ENCODE measurements at regions not wholly inside any gene's neighbourhood (a gene's known extent, or its start where the extent isn't known, plus 50 kb on each side); places are given as distances from the start of the nearest gene placed in this dataset.
"Not testable (repeated sequence)": the region's sequence is repeated elsewhere in the genome, so short reads cannot be mapped to it uniquely, and the experiment has no call there.

DNA sequence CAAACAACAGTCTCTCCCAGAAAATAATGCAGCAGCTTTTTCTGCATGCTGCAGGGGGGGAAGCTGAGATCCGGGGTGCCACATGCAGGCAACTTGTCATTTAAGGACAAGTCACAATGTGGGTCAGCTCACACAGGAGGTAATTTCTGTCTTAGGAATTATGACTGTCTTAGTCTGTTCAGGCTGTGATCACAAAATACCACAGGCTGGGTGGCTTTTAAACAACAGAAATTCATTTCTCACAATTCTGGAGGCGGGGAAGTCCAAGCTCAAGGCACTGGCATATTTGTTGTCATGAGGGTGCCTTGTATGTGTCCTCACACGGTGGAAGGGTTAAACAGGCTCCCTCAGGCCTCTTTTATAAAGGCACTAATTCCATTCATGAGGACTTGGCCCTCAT, 127.7 kb downstream of the DIRAS2 start:
- no peak for DNase-seq

DNA sequence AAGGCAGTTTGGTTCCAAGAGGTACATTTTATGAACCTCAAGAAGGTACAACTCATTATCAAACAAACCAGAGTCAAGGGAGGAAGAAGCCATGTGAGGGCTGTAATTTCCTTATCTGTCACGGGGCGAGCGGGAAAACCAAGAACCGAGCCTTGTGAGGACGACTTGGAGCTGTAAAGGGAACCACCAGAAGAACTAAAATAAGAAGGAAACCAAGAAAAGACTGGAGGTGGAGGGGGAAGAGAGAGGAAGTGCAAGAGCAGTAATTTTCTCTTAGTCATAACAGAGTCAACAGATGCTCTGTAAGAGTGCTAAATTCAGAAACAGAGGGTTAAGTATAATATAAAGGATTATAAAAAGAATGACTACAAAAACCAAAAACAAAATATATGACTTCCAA, 127.1 kb downstream of the DIRAS2 start:
- no peak for DNase-seq

DNA sequence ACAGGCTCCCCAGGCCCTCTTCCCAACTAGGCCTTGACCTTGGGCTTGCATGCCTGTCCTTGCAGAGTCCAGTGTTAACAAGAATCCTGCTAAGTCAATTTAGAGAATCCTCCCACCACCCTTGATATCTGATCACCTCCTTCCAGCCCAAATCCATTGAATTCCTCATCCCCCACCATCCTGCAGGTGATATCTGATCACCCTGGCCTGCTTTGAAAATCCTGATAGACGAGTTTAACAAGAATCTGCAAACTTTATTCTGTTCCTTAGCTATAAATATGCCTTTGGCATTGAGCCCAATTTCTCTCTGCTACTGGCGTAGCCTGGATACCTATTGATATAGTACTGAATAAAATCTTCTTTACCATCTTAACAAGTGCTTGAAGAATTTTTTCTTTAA, 125.5 kb downstream of the DIRAS2 start:
- no peak for DNase-seq

DNA sequence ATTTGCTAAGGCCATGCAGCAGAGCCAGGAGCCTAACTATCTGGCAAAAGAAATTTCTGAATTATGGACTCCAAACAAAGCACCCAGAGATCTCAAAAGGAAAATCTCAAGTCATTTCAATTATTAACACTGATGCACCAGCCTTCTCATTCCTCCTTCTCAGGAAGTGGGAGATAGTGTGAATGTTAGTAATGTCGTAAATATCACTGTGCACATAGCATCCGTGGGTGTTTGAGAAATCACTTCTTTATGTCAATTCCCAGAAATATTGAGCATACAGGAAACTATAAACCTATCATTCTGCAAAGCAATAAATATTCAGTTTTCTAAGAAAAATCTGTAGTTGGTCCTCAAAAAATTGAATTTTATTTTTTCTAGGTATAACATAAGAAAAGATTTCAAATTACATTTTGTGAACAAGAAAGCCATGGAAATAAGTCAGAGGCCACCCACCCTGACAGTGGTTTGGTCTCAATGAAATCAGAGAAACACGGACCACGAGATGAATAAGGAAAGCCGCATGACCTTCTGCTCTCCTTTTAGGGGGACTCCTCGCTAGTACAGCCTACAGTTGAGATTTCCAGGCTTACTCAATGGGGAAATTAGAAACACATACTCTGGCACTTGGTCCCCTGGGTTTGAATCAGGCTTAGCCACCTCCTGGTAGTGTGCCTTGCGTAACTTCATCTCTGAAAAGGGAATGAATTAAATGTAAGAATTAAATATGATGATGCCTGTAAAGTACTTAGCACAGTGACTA, 120.6 kb downstream of the DIRAS2 start:
- DNase-seq = no peak

DNA sequence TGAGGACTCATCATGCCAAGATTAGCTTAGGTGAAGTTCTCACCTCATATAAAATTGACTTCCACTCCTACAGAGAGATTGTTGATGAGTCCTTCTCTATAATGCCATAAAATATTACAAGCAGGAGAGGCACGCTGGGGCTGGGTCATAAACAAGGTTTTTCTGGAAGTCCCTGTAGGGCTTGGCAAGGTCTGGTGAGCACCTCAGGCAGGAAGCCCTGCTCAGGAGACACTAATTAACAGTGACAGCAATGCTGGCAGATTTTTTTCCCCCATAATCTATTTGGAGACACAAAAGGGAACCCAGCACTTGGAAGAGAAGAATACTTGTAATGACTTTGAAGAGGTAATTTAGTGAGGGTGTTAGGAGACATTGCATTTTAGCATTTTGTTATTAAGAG, 118.7 kb downstream of the DIRAS2 start:
- DNase-seq = no peak

DNA sequence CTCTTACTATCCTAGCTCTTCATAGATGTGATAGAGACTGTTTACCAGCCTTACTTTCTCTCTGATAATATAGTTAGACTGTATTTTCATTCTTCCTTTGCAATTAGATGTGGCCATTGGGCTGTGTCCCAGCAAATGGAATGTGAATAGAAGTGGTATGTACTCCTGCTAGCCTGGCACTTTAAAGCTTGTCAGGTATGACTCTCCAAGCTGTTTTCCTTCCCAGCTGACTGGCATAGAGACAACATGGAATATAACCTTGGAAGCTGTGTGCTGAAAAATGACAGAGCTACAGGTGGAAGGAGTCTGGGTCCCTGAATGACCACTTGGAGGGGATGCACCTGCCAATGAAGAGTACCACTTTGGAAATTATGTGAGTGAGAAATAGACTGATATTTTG, 116.2 kb downstream of the DIRAS2 start:
- no peak for DNase-seq

DNA sequence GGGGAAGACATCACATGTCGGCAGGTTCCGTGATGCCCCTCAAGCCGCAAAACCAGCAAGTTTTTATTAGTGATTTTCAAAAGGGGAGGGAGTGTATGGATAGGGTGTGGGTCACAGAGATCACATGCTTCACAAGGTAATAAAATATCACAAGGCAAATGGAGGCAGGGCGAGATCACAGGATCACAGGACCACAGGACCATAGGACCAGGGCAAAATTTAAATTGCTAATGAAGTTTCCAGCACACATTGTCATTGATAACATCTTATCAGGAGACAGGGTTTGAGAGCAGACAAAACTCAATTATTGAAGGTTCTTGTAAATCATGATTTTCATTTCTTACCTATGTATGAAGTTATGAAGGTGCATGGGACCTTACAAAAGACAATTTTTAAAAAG, 106.5 kb downstream of the DIRAS2 start:
- DNase-seq = not testable (repeated sequence)

DNA sequence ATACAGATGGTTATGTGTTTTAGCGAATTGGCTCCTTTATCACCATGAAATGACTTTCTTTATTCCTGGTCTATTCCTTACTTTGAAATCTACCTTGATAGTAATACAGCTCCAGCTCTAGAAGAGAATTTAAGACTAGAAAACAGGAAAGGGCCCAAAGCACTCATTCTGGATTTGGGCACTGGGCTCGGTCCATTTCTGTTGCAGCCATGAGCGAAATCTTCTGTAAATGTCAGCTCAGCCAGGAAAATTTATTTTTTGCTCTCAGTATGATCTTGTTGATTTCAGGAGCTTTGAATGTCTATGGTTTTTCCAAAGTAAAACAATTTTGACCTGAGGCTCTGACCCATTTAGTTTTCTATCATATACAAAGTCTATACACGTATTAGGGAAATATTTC, 104.1 kb downstream of the DIRAS2 start:
- no peak for DNase-seq

DNA sequence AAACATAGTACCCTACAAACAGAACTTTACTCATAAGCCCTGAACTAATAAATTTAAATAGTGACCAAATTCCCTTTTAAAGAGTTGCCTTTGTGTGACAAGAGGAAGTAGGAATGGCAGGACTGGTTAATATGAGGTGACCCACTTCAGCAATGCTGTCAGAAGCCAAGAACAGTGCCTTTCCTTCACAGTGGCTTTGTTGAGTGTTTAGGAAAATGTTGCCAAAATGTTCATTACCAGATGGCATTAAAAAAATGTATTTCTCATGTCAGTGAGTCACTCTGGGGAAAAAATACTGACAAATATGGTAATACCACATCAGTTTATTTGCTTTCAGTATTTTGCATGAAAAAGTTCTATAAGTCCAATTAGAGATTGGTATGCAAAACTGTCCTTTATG, 103.3 kb downstream of the DIRAS2 start:
- no peak for DNase-seq

DNA sequence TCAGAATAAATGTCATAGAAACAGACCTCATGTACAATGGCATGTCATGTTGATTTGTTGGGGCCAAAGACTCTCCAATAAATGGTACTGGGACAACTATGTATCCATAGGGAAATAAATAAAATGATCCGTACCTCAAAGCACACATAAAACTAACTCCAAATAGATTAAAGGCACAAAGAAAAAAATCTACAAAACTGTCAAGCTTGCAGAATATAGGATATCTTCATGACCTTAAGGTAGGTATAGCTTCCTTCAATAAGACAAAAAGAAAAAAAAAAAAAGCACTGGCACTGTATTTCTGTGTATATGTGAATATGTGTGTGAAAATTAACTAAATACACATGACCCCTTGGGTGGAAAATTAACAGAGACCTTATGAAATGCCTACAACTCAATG, 101.9 kb downstream of the DIRAS2 start:
- DNase-seq = no peak

DNA sequence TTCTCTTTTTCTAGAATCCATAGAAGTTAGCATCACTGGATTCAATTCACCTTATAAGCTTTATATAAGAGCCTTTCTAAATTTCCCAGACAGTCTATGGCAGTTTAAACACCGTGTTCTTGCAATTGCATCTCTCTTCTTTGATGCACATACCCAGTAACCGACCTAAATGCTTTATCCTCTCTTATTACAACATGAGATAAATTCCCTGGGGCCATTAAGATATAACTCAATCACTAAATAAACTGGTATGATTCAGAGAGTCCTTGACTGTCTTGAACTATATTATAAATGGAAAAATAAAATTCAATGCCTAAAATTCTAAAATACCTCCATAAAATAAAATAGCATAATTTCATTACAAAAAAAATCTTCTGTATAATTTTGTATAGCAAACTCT, 98.1 kb downstream of the DIRAS2 start:
- DNase-seq = no peak

DNA sequence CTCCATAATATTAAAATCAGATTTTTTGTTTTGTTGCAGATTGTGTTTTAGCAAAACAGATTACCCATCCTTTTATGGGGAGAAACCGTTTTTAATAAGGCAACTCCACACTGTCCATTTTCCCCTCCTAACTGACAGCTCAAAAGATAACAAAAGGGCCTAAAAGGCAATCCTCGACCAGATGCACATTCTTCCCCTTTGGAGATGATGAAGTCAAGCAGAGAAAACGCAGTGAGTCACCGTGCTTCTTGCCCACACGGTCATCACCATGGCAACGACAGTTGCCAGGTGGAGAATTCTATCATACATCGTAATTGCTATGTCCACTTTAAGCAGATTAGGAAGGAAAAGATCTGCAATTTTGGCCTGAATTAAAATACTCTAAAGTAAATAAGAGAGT, 96.4 kb downstream of the DIRAS2 start:
- DNase-seq = no peak

DNA sequence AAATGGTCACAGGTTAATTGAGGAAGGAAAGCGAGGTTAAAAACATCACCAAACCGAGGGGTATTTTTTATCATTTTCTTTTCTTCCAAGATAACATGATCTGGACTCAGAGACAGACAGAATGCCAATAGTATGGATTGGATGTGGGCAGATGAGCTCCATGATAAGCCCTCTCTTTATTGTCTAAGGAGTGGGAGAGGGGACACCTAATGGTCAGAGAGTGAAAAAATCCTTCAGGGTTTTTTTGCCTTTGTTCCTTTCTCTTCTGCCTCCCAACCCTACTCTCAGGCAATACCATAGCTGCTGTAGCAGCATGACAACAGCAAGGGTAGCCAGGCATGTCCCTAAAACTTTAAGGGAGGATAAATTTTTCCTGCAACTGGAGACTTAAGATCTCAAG, 94.7 kb downstream of the DIRAS2 start:
- DNase-seq = no peak

DNA sequence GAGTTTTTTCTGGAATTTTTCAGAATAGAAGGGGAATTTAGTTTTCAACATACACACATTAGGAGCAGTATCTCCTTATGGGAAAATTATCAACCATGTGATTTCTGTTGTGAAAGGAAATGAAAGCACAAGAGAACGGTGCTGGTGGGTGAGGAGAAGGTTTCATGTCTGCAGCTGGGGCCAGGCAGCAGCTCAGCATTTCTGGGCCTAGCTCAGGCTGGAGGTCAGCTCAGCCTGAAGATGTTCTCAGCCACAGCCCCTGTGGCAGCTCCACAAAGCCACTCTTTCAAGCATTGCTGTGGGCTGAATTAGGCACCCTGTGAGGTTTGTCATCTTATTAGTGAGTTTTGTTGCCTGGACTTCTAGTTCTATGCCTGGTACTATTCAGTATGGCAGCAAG, 90.3 kb downstream of the DIRAS2 start:
- DNase-seq = no peak

DNA sequence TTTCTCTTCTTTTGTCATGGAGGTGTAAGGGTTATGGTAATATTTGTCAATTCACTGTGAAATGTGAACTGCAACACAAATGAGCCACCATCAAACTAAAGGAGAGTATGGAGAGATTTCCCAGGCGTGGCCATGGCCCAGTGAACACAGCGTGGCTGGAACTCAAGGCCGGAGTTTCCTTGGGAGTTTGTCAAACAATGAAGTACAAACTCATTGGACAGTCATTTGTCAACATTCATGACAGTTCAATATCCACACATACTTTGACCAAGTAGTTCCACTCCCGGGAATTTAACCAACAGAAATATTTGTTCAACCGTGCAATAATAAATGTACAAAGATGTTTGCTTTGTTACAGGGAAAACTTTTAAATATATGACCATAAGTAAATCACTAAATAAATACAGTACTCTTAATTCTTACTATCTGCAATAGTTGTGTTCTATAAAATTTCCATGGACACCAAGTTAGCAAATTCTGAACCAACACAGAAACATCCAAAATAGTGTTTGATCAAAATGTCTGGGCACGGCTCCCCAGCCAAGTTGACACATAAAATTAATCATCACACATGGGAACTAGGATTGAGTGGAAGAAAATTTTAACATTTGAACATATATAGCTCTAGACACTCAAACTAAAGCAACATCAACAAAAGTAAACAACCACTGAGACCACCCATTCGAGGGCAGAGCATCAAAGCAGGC, 87.1 kb downstream of the DIRAS2 start:
- no peak for DNase-seq

DNA sequence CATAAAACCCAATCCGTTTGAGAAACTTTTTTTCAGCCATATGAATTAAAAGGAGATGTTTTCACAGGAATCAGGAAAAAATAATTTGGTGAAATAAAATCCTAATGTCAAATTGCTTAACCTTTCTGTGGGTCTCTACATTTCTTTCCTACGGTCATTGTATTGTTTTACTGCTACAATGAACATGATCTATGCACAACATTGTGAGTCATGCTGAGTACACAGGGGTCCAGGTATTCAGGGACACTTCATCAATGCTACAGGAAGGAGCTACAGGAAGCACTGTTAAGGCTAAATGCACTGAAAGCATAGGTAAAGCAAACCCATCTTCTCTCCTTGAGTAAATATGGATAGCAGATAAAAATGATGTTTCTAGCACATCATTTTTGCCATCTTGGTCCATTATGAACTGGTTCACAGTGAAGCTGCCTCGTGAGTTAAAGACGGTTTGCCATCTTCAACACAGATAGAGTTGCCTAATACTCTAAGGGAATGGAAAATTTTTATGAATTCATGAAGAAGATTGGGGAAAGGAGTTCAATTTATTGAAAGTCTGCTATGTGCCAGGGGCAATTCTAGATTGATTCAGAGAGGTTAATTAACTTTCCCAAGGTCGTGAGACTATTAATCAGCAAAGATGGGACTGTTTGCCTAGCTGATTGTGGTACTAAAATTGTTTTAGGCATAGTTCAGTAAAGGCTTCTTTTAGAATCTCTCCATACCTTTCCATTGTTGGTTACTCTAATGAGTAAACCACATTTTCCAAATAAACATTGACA, 85.5 kb downstream of the DIRAS2 start:
- no peak for DNase-seq

DNA sequence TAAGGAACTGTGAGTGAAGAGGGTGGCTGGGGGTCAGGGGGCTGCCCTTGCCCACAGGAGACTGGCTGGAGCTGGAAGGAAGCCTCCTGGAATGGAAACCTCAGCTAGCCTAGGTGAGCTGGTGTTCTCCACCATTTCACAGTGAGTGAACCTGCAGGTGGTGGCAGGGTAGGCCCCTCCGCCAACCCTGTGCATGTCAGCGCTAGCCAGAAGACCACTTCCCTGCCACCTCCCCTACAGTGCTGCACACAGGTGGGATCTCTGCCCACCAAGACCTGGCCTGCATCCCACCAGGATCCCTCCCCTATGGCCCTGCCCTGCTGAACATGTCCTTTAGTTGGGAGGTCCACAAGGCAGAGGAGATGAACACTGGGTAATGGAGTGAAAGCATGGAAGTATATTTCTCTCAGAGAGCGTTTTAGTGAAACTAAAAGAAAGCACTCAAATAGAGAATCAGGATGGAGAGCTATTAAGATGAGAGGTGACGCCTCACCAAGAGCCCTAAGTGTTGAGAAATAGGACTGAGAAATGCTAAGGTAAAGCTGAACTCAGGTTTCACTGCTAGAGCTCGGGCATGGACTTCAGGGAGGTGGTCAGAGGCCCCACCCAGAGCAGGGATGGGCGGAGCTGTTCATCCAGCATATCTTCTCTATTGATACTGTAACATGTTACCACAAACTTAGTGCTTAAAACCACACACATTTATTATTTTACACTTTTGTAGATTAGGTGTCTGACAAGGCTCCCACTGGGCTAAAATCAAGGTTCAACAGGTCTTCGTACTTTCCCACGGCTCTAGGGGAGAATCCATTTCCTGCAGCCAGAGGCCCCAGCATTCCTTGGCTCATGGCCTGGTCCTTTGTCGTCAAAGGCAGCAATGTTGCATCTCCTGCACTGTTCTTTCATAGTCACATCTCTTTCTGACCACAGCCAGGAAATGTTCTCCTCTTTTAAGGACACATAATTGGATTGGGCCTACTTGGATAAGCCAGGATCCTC, 83.2 kb downstream of the DIRAS2 start:
- no peak for DNase-seq

Measured in stimulated activated CD4-positive, alpha-beta T cell treated with anti-CD3 and anti-CD28 coated beads, Interleukin-2, amount 100 ng/mL, for 48 hours (primary cell).